Thyroid gland (tissue), 4 donors: ENCODE measurements at regions not wholly inside any gene's neighbourhood (a gene's known extent, or its start where the extent isn't known, plus 50 kb on each side); places are given as distances from the start of the nearest gene placed in this dataset.

Experiments
- DNase-seq, 2 donors: peaks; one replicate each; pipeline ENCODE4 v3.0.0-alpha.2; 2019
- H3K27ac ChIP-seq, 3 donors: fragments of 200-600 bp; sonication (generic); 1 replicate in 2 of 3; 2 replicates in 1 of 3; pipeline ENCODE4 v1.5.1; 2016 to 2019; ENCODE audit warnings: mild to moderate bottlenecking in 1 of 3, moderate library complexity in 1 of 3
- H3K27me3 ChIP-seq: fragments of 200-600 bp; sonication (generic); one replicate; pipeline ENCODE4 v1.5.1; 2019
- H3K36me3 ChIP-seq, 2 donors: fragments of 200-600 bp; sonication (generic); one replicate each; pipeline ENCODE4 v1.5.1; 2016 to 2019
- H3K4me1 ChIP-seq, 2 donors: fragments of 200-600 bp; sonication (generic); one replicate each; pipeline ENCODE4 v1.5.1; 2017 to 2019
- H3K4me3 ChIP-seq, 3 donors: fragments of 200-600 bp; sonication (generic); replicated peaks in 1 of 3; 1 replicate in 2 of 3; 2 replicates in 1 of 3; pipeline ENCODE4 v1.5.1; 2016; ENCODE audit warnings: mild to moderate bottlenecking in 1 of 3
- H3K9me3 ChIP-seq: fragments of 200-600 bp; sonication (generic); one replicate; pipeline ENCODE4 v1.5.1; 2017
- CTCF ChIP-seq, 6 experiments: fragments of 200-600 bp in 3 of 6; fragments of 450-650 bp in 3 of 6; sonication (generic) in 3 of 6; IDR thresholded peaks; one replicate each; pipeline ENCODE4 v1.5.1; 2016 to 2019; ENCODE audit warnings: antibody characterized with exemption in 6 of 6, mild to moderate bottlenecking in 2 of 6, inconsistent platforms in 1 of 6, moderate library complexity in 1 of 6
- POLR2A ChIP-seq, 2 donors: fragments of 450-650 bp; IDR thresholded peaks; one replicate each; pipeline ENCODE4 v1.6.1; 2017; ENCODE audit warnings: antibody characterized with exemption in 2 of 2, mild to moderate bottlenecking in 2 of 2, moderate library complexity in 1 of 2
- WGBS, 2 donors: methylation state at CpG; one replicate each; pipeline ENCODE4 v1.1.5; 2017; 5-methylcytosine and 5-hydroxymethylcytosine counted together
- intact Hi-C: fragments of 100-400 bp; cut with DNase I; formaldehyde crosslinking; loops from one replicate; pipeline ENCODE4 v1.15.1; 2023

DNA sequence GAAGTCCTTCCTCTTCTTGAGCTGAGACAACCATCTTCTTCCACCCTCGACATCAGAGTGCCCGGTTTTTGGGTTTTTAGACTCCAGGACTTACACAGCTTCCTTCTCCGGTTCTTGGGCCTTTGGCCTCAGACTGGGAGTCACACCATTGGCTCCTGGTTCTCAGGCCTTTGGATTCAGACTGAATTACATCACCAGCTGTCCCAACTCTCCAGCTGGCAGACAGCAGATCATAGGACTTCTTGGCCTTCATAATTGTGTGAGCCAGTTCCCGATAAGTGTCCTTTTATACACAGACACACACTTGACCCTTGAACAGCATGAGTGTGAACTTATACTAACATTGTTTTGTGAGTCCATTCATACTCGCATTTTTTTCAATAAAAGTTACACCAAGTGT, 166.0 kb upstream of the UBL3 start:
- intact Hi-C loops = no loop called here
- no peaks in the 10 kb centered on the region for H3K4me1 ChIP-seq
- DNase-seq = no peak

GRCh38 chr13:30009411-30009810, 159.0 kb upstream of the UBL3 start:
- Histone ChIP-seq H3K27me3 (no peaks in the 10 kb centered on the region), H3K27ac (no peak overlapping the region), H3K4me3 (no peak overlapping the region), H3K36me3 (no peaks in the 10 kb centered on the region), H3K4me1 (no peaks in the 10 kb centered on the region), H3K9me3 (no peaks in the 10 kb centered on the region)
- DNase-seq = no peak
- TF ChIP-seq POLR2A (IDR thresholded peaks at IDR 0.05) (no peak), CTCF (IDR thresholded peaks at IDR 0.05) (no peak)
- WGBS, 2 donors = 85 to 88% methylated on average over 1 of the region's 1 CpG
- intact Hi-C loops = no loop called here

More for the DNA sequence above, 166.0 kb upstream of the UBL3 start:
- H3K27me3 ChIP-seq = no peaks in the 10 kb centered on the region
- WGBS, 2 donors = 65 to 66% methylated on average over 5 of the region's 5 CpGs
- H3K9me3 ChIP-seq = no peaks in the 10 kb centered on the region
- H3K4me3 ChIP-seq = no peak overlapping the region
- H3K36me3 ChIP-seq = no peaks in the 10 kb centered on the region
- no peak overlapping the region for H3K27ac ChIP-seq
- no peak for TF ChIP-seq CTCF (IDR thresholded peaks at IDR 0.05)
- TF ChIP-seq POLR2A (IDR thresholded peaks at IDR 0.05) = no peak

GRCh38 chr13:30006246-30006645, 155.8 kb upstream of the UBL3 start:
- Histone ChIP-seq H3K4me1 (no peaks in the 10 kb centered on the region), H3K36me3 (no peaks in the 10 kb centered on the region), H3K4me3 (no peak overlapping the region), H3K27me3 (no peaks in the 10 kb centered on the region), H3K9me3 (no peaks in the 10 kb centered on the region), H3K27ac (no peak overlapping the region)
- no peak for TF ChIP-seq CTCF (IDR thresholded peaks at IDR 0.05)
- no peak for TF ChIP-seq POLR2A (IDR thresholded peaks at IDR 0.05)
- WGBS, 2 donors = 29 to 67% methylated on average over 1 of the region's 1 CpG
- intact Hi-C loops = no loop called here
- no peak for DNase-seq

GRCh38 chr13:30004204-30004603, 153.8 kb upstream of the UBL3 start:
- H3K27me3 ChIP-seq = no peaks in the 10 kb centered on the region
- TF ChIP-seq CTCF (IDR thresholded peaks at IDR 0.05) (no peak), POLR2A (IDR thresholded peaks at IDR 0.05) (no peak)
- no peak overlapping the region for H3K27ac ChIP-seq
- H3K9me3 ChIP-seq = no peaks in the 10 kb centered on the region
- H3K4me3 ChIP-seq = no peak overlapping the region
- no peak for DNase-seq
- intact Hi-C loops = no loop called here
- H3K36me3 ChIP-seq = no peaks in the 10 kb centered on the region
- no peaks in the 10 kb centered on the region for H3K4me1 ChIP-seq

DNA sequence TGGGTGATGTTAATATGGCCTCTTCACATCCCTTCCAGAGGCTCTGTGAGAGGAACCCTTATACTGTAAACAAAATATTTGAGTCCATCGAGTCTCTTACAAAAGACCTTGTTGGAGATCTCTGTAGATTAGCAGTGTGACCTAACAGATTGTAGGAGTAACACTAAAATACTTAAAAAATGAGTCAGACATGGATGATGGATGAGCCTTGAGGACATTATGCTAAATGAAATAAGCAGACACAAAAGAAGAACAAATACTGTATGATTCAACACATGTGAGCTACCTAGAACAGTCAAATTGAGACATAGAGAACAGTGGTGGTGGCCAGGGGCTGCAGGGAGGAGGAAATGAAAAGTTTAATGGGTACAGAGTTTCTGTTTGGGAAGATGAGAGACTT, 152.2 kb upstream of the UBL3 start:
- Histone ChIP-seq H3K36me3 (no peaks in the 10 kb centered on the region), H3K4me1 (no peaks in the 10 kb centered on the region), H3K9me3 (no peaks in the 10 kb centered on the region), H3K27me3 (no peaks in the 10 kb centered on the region), H3K27ac (no peak overlapping the region), H3K4me3 (no peak overlapping the region)
- WGBS, 2 donors = 62 to 69% methylated on average over 1 of the region's 1 CpG
- no peak for DNase-seq
- intact Hi-C loops = no loop called here
- TF ChIP-seq CTCF (IDR thresholded peaks at IDR 0.05) = no peak
- TF ChIP-seq POLR2A (IDR thresholded peaks at IDR 0.05) = no peak
